LHCN-M2 (cell line): ENCODE measurements at regions not wholly inside any gene's neighbourhood (a gene's known extent, or its start where the extent isn't known, plus 50 kb on each side); places are given as distances from the start of the nearest gene placed in this dataset.
A peak's percentile ranks its signal among the peaks of the same experiment; 100 is the strongest.

Experiments used
- DNase-seq: peaks from one replicate; pipeline ENCODE4 v3.0.0-alpha.2; 2012; ENCODE audit warnings: low read depth

- DNase-seq: no peak
Measured at GRCh38 chrX:42624524-42624923, 153.4 kb downstream of the PPP1R2C start.

- no peak for DNase-seq
Measured at GRCh38 chrX:42619068-42619467, 158.9 kb downstream of the PPP1R2C start.

- DNase-seq: no peak
Measured at GRCh38 chrX:42616981-42617380, 161.0 kb downstream of the PPP1R2C start.

GRCh38 chrX:42615161-42615563 lies 162.8 kb downstream of the PPP1R2C start:
- no peak for DNase-seq

GRCh38 chrX:42606591-42606990 lies 171.4 kb downstream of the PPP1R2C start:
- DNase-seq: no peak

GRCh38 chrX:42604302-42604701 lies 173.7 kb downstream of the PPP1R2C start:
- no peak for DNase-seq

- no peak for DNase-seq
Measured at GRCh38 chrX:42603016-42603415, 174.9 kb downstream of the PPP1R2C start.

- no peak for DNase-seq
Measured at GRCh38 chrX:42602566-42602965, 175.4 kb downstream of the PPP1R2C start.

- no peak for DNase-seq
Measured at GRCh38 chrX:42602136-42602535, 175.8 kb downstream of the PPP1R2C start.

- DNase-seq: no peak
Measured at GRCh38 chrX:42597481-42597880, 180.5 kb downstream of the PPP1R2C start.

- DNase-seq: no peak
Measured at GRCh38 chrX:42585842-42586621, 191.9 kb downstream of the PPP1R2C start.

- DNase-seq: no peak
Measured at GRCh38 chrX:42577936-42578470, 200.0 kb downstream of the PPP1R2C start.

GRCh38 chrX:42567268-42567667 lies 210.7 kb downstream of the PPP1R2C start:
- peak; percentile 7 for DNase-seq

- no peak for DNase-seq
Measured at GRCh38 chrX:42565739-42566138, 212.2 kb downstream of the PPP1R2C start.

- DNase-seq: no peak
Measured at GRCh38 chrX:42546800-42547199, 231.2 kb downstream of the PPP1R2C start.

GRCh38 chrX:42544883-42545282 lies 233.1 kb downstream of the PPP1R2C start:
- no peak for DNase-seq

GRCh38 chrX:42541554-42541953 lies 236.4 kb downstream of the PPP1R2C start:
- DNase-seq: no peak

- no peak for DNase-seq
Measured at GRCh38 chrX:42540146-42540545, 237.8 kb downstream of the PPP1R2C start.

- DNase-seq: no peak
Measured at GRCh38 chrX:42538405-42538804, 239.6 kb downstream of the PPP1R2C start.

GRCh38 chrX:42536286-42536685 lies 241.7 kb downstream of the PPP1R2C start:
- DNase-seq: no peak

GRCh38 chrX:42535233-42535632 lies 242.7 kb downstream of the PPP1R2C start:
- DNase-seq: no peak

- DNase-seq: no peak
Measured at GRCh38 chrX:42533761-42534160, 244.2 kb downstream of the PPP1R2C start.

- no peak for DNase-seq
Measured at GRCh38 chrX:42531441-42531840, 246.5 kb downstream of the PPP1R2C start.

- DNase-seq: peak; percentile 1
Measured at GRCh38 chrX:42530027-42530426, 247.9 kb downstream of the PPP1R2C start.
